K562 (cell line): ENCODE measurements at regions not wholly inside any gene's neighbourhood (a gene's known extent, or its start where the extent isn't known, plus 50 kb on each side); places are given as distances from the start of the nearest gene placed in this dataset.

ENCODE experiments used
- MXI1 ChIP-seq: IDR thresholded peaks from 2 replicates; pipeline ENCODE4 v1.6.1; 2011; ENCODE audit warnings: low read depth, mild to moderate bottlenecking, improper control_type of control experiment, low read length
- PHF21A ChIP-seq: fragments of 450-650 bp; IDR thresholded peaks from 2 replicates; pipeline ENCODE4 v1.6.1; 2017; ENCODE audit warnings: low read depth, borderline replicate concordance
- PKNOX1 ChIP-seq: fragments of 450-650 bp; IDR thresholded peaks from 2 replicates; pipeline ENCODE4 v1.6.1; 2016
- SMARCA4 ChIP-seq: fragments of 450-650 bp; IDR thresholded peaks from 2 replicates; pipeline ENCODE4 v1.6.1; 2016
- STAG1 ChIP-seq: sonication (generic); formaldehyde crosslinking; IDR thresholded peaks from 2 replicates; pipeline ENCODE4 v1.5.0; 2020; ENCODE audit warnings: missing genetic modification reagents, borderline replicate concordance
- USF2 ChIP-seq: sonication (generic); formaldehyde crosslinking; IDR thresholded peaks from 2 replicates; pipeline ENCODE4 v1.5.0; 2020; ENCODE audit warnings: missing genetic modification reagents
- ZC3H4 ChIP-seq: sonication (generic); formaldehyde crosslinking; IDR thresholded peaks from 2 replicates; pipeline ENCODE4 v1.9.0; 2021; ENCODE audit warnings: missing genetic modification reagents, borderline replicate concordance
- ZFPM2 ChIP-seq: fragments of 250-450 bp; sonication (Bioruptor Pico); IDR thresholded peaks from 2 replicates; pipeline ENCODE4 v1.5.1; 2022; ENCODE audit warnings: mild to moderate bottlenecking
- ZNF277 ChIP-seq: fragments of 250-450 bp; sonication (Bioruptor Pico); IDR thresholded peaks from 2 replicates; pipeline ENCODE4 v1.8.0; 2022; ENCODE audit warnings: inconsistent platforms, mild to moderate bottlenecking, moderate library complexity, borderline replicate concordance
- ZNF766 ChIP-seq: fragments of 200-800 bp; sonication (Bioruptor generic); conservative IDR thresholded peaks from 2 replicates; pipeline ENCODE4 v1.6.1; 2016; ENCODE audit warnings: missing genetic modification characterization, missing compliant biosample characterization

GRCh38 chr2:204024503-204024902 lies 87.9 kb downstream of the ICOS start:
- no peak for TF ChIP-seq PHF21A
- no peak for TF ChIP-seq ZFPM2 (CRISPR knock-in tag)
- no peak for TF ChIP-seq ZNF766 (CRISPR knock-in tag)
- TF ChIP-seq STAG1 (CRISPR knock-in tag) = no peak
- TF ChIP-seq PKNOX1 = no peak
- no peak for TF ChIP-seq ZNF277 (CRISPR knock-in tag)
- TF ChIP-seq SMARCA4 = no peak
- no peak for TF ChIP-seq ZC3H4 (CRISPR knock-in tag)
- TF ChIP-seq USF2 = no peak
- TF ChIP-seq MXI1 = no peak
